Neural cell (in vitro differentiated cells): ENCODE measurements at regions not wholly inside any gene's neighbourhood (a gene's known extent, or its start where the extent isn't known, plus 50 kb on each side); places are given as distances from the start of the nearest gene placed in this dataset.

Experiments
- H2AFZ ChIP-seq: fragments of 200-600, 300-800 bp; sonication (generic), shearing (Covaris generic); 2 replicates; pipeline ENCODE4 v1.6.0; 2014; ENCODE audit warnings: low read depth, mild to moderate bottlenecking, antibody characterized with exemption, low read length, moderate library complexity
- H3F3A ChIP-seq: fragments of 200-600 bp; shearing (Covaris generic); 2 replicates; pipeline ENCODE4 v1.6.1; 2016; ENCODE audit warnings: mild to moderate bottlenecking, moderate library complexity, mixed read lengths, antibody characterized with exemption, low read length; ENCODE audit not compliant: insufficient read depth, poor library complexity, severe bottlenecking
- H3K27ac ChIP-seq: fragments of 200-600, 300-800 bp; sonication (generic), shearing (Covaris generic); 2 replicates; pipeline ENCODE4 v1.5.1; 2014; ENCODE audit warnings: mild to moderate bottlenecking, low read length, moderate library complexity
- H3K27me3 ChIP-seq: fragments of 300-800, 200-600 bp; sonication (generic), shearing (Covaris generic); 2 replicates; pipeline ENCODE4 v1.6.0; 2014; ENCODE audit warnings: mild to moderate bottlenecking, low read depth, low read length, moderate library complexity; ENCODE audit not compliant: insufficient read depth
- H3K36me3 ChIP-seq: fragments of 300-800, 200-600 bp; sonication (generic), shearing (Covaris generic); 2 replicates; pipeline ENCODE4 v1.5.1; 2014; ENCODE audit warnings: mild to moderate bottlenecking, antibody characterized with exemption, low read length, moderate library complexity; ENCODE audit not compliant: insufficient read depth
- H3K4me2 ChIP-seq: fragments of 300-800, 200-600 bp; sonication (generic), shearing (Covaris generic); 2 replicates; pipeline ENCODE4 v1.6.0; 2014; ENCODE audit warnings: mild to moderate bottlenecking, low read length
- H3K4me3 ChIP-seq: fragments of 300-800, 200-600 bp; sonication (generic), shearing (Covaris generic); 2 replicates; pipeline ENCODE4 v1.5.1; 2014; ENCODE audit warnings: mild to moderate bottlenecking, low read length, moderate library complexity
- H3K79me2 ChIP-seq: fragments of 200-600 bp; shearing (Covaris generic); replicated peaks from 2 replicates; pipeline ENCODE4 v1.6.0; 2014; ENCODE audit warnings: mild to moderate bottlenecking, low read length, moderate library complexity; ENCODE audit not compliant: insufficient read depth
- H3K9ac ChIP-seq: fragments of 300-800, 200-600 bp; sonication (generic), shearing (Covaris generic); 2 replicates; pipeline ENCODE4 v1.6.1; 2016; ENCODE audit warnings: mild to moderate bottlenecking, low read length, mixed read lengths
- H3K9me2 ChIP-seq: fragments of 200-600 bp; shearing (Covaris generic); 2 replicates; pipeline ENCODE4 v1.6.1; 2016; ENCODE audit warnings: mild to moderate bottlenecking, low read length, mixed read lengths; ENCODE audit not compliant: insufficient read depth
- H3K9me3 ChIP-seq: fragments of 200-600, 300-800 bp; sonication (generic), shearing (Covaris generic); 2 replicates; pipeline ENCODE4 v1.6.1; 2016; ENCODE audit warnings: mild to moderate bottlenecking, mixed run types, low read length, moderate library complexity, mixed read lengths
- H4K20me1 ChIP-seq: fragments of 200-600 bp; shearing (Covaris generic); 2 replicates; pipeline ENCODE4 v1.6.1; 2016; ENCODE audit warnings: mild to moderate bottlenecking, mixed run types; ENCODE audit not compliant: insufficient read depth
- CTCF ChIP-seq: fragments of 450-650 bp; IDR thresholded peaks from 2 replicates; pipeline ENCODE4 v1.5.1; 2014; ENCODE audit warnings: antibody characterized with exemption, mild to moderate bottlenecking, moderate library complexity; ENCODE audit not compliant: poor library complexity, severe bottlenecking
- EP300 ChIP-seq: fragments of 450-650 bp; conservative IDR thresholded peaks from 2 replicates; pipeline ENCODE4 v1.6.1; 2014; ENCODE audit warnings: antibody characterized with exemption, mild to moderate bottlenecking, moderate library complexity; ENCODE audit not compliant: poor library complexity, severe bottlenecking
- EZH2 ChIP-seq: fragments of 200-600, 300-800 bp; shearing (Covaris generic), sonication (generic); IDR thresholded peaks from 2 replicates; pipeline ENCODE4 v1.6.1; 2014; ENCODE audit warnings: antibody characterized with exemption, low read length, borderline replicate concordance, mild to moderate bottlenecking; ENCODE audit not compliant: insufficient read depth, poor library complexity, severe bottlenecking
- MXI1 ChIP-seq: fragments of 450-650 bp; conservative IDR thresholded peaks from 2 replicates; pipeline ENCODE4 v1.6.1; 2014; ENCODE audit warnings: antibody characterized with exemption, mild to moderate bottlenecking; ENCODE audit not compliant: poor library complexity, severe bottlenecking
- POLR2AphosphoS5 ChIP-seq: IDR thresholded peaks from 2 replicates; pipeline ENCODE4 v1.6.1; 2012
- RAD21 ChIP-seq: fragments of 450-650 bp; conservative IDR thresholded peaks from 2 replicates; pipeline ENCODE4 v1.6.1; 2014; ENCODE audit warnings: antibody characterized with exemption, mild to moderate bottlenecking, moderate library complexity
- REST ChIP-seq: IDR thresholded peaks from 2 replicates; pipeline ENCODE4 v1.6.1; 2012; ENCODE audit warnings: borderline replicate concordance
- SMC3 ChIP-seq: fragments of 450-650 bp; conservative IDR thresholded peaks from 2 replicates; pipeline ENCODE4 v1.6.1; 2014; ENCODE audit warnings: antibody characterized with exemption, mild to moderate bottlenecking, moderate library complexity; ENCODE audit not compliant: poor library complexity
- TAF1 ChIP-seq: IDR thresholded peaks from 2 replicates; pipeline ENCODE4 v1.6.1; 2012; ENCODE audit warnings: low read depth

- H3K4me3 ChIP-seq: no peak overlapping the region
- no peaks in the 10 kb centered on the region for H4K20me1 ChIP-seq
- no peak overlapping the region for H3K27ac ChIP-seq
- no peaks in the 10 kb centered on the region for H3K36me3 ChIP-seq
- no peaks in the 10 kb centered on the region for H3K79me2 ChIP-seq
- H3K9me3 ChIP-seq: no peaks in the 10 kb centered on the region
- H3K9me2 ChIP-seq: no peaks in the 10 kb centered on the region
- TF ChIP-seq SMC3 (no peak), REST (no peak), CTCF (no peak)
- no peak overlapping the region for H3K4me2 ChIP-seq
- no peak overlapping the region for H3K9ac ChIP-seq
- peaks cover 6% of the 10 kb centered on the region for H3K27me3 ChIP-seq
- no peak overlapping the region for H2AFZ ChIP-seq
- H3F3A ChIP-seq: no peaks in the 10 kb centered on the region
These were observed 66.6 kb upstream of the LHX1 start for GRCh38 chr17:36870720-36870999.

GRCh38 chr17:36875698-36876293, 61.5 kb upstream of the LHX1 start:
- H3K4me2 ChIP-seq: no peak overlapping the region
- H3K27ac ChIP-seq: no peak overlapping the region
- no peak overlapping the region for H3K9ac ChIP-seq
- TF ChIP-seq EZH2 (no peak), POLR2AphosphoS5 (no peak), SMC3 (no peak), REST (no peak), RAD21 (no peak), TAF1 (no peak), MXI1 (no peak), CTCF (no peak), EP300 (no peak)
- no peak overlapping the region for H3K4me3 ChIP-seq
- no peaks in the 10 kb centered on the region for H3K36me3 ChIP-seq
- H4K20me1 ChIP-seq: no peaks in the 10 kb centered on the region
- H3K9me2 ChIP-seq: no peaks in the 10 kb centered on the region
- H3K27me3 ChIP-seq: peaks cover 31% of the 10 kb centered on the region
- H3F3A ChIP-seq: no peaks in the 10 kb centered on the region
- no peaks in the 10 kb centered on the region for H3K9me3 ChIP-seq
- no peaks in the 10 kb centered on the region for H3K79me2 ChIP-seq
- H2AFZ ChIP-seq: no peak overlapping the region
